PC-9 (cell line): ENCODE measurements at regions not wholly inside any gene's neighbourhood (a gene's known extent, or its start where the extent isn't known, plus 50 kb on each side); places are given as distances from the start of the nearest gene placed in this dataset.

ENCODE experiments used
- BruUV-seq: library from RNA; stranded (reverse); fragments of 400-500 nt; replicated peaks from 2 replicates; lab custom pipeline; 2021; lab: Mats Ljungman, UMichigan
- CTCF ChIA-PET: fragments of 300-600 bp; sonication (Branson Sonifier 250); formaldehyde crosslinking; loops from one replicate; lab custom pipeline; 2022; ENCODE audit warnings: antibody characterized with exemption; lab: Charles Lee
- POLR2A ChIA-PET: fragments of 300-600 bp; sonication (Branson Sonifier 250); formaldehyde crosslinking; loops from one replicate; lab custom pipeline; 2022; ENCODE audit warnings: antibody characterized with exemption; ENCODE audit not compliant: unreplicated experiment; lab: Charles Lee
- DNase-seq, 2 experiments: peaks; one replicate each; pipeline versions ENCODE4 v3.0.0 to v3.0.0-alpha.2; 2015 to 2022; ENCODE audit warnings: mixed read lengths in 1 of 2
- H2AFZ ChIP-seq: fragments of 200-600 bp; sonication (generic); 2 replicates; pipeline ENCODE4 v1.8.1; 2017; ENCODE audit warnings: antibody characterized with exemption
- H3F3A ChIP-seq: fragments of 200-600 bp; sonication (generic); 2 replicates; pipeline ENCODE4 v1.8.1; 2017; ENCODE audit warnings: antibody characterized with exemption, mild to moderate bottlenecking, low read depth; ENCODE audit not compliant: insufficient read depth
- H3K27ac ChIP-seq: fragments of 200-600 bp; sonication (generic); 2 replicates; pipeline ENCODE4 v1.6.1; 2016; ENCODE audit warnings: mixed run types
- H3K27me3 ChIP-seq: fragments of 200-600 bp; sonication (generic); 2 replicates; pipeline ENCODE4 v1.6.1; 2016; ENCODE audit warnings: low read depth, mixed run types; ENCODE audit not compliant: insufficient read depth
- H3K36me3 ChIP-seq: fragments of 200-600 bp; sonication (generic); 2 replicates; pipeline ENCODE4 v1.6.1; 2016; ENCODE audit warnings: low read depth, mixed run types
- H3K4me1 ChIP-seq: fragments of 200-600 bp; sonication (generic); replicated peaks from 2 replicates; pipeline ENCODE4 v1.6.1; 2016; ENCODE audit warnings: mixed run types; ENCODE audit not compliant: insufficient read depth
- H3K4me2 ChIP-seq: fragments of 200-600 bp; sonication (generic); 2 replicates; pipeline ENCODE4 v1.6.1; 2017; ENCODE audit warnings: mixed run types
- H3K4me3 ChIP-seq: fragments of 200-600 bp; sonication (generic); 2 replicates; pipeline ENCODE4 v1.6.1; 2016; ENCODE audit warnings: mixed run types
- H3K79me2 ChIP-seq: fragments of 200-600 bp; sonication (generic); 2 replicates; pipeline ENCODE4 v1.6.1; 2017; ENCODE audit warnings: low read depth, mixed run types
- H3K9me2 ChIP-seq: fragments of 200-600 bp; sonication (generic); 2 replicates; pipeline ENCODE4 v1.8.1; 2017; ENCODE audit warnings: mild to moderate bottlenecking; ENCODE audit not compliant: insufficient read depth
- H3K9me3 ChIP-seq: fragments of 200-600 bp; sonication (generic); 2 replicates; pipeline ENCODE4 v1.8.1; 2016; ENCODE audit warnings: low read depth; ENCODE audit not compliant: insufficient read depth
- H4K20me1 ChIP-seq: fragments of 200-600 bp; sonication (generic); 2 replicates; pipeline ENCODE4 v1.8.1; 2017; ENCODE audit not compliant: insufficient read depth
- CTCF ChIP-seq: fragments of 200-600 bp; sonication (generic); conservative IDR thresholded peaks from 2 replicates; pipeline ENCODE4 v1.6.1; 2017; ENCODE audit warnings: mixed run types, antibody characterized with exemption, mild to moderate bottlenecking, moderate library complexity
- EZH2 ChIP-seq: fragments of 200-600 bp; sonication (generic); IDR thresholded peaks from 2 replicates; pipeline ENCODE4 v1.8.0; 2017; ENCODE audit warnings: antibody characterized with exemption, low read depth
- intact Hi-C: fragments of 100-400 bp; cut with micrococcal nuclease; formaldehyde crosslinking; loops from one replicate; pipeline ENCODE4 v1.10.0; 2022; ENCODE audit not compliant: unreplicated experiment

GRCh38 chr11:130765406-130765805, 150.9 kb downstream of the SNX19 start:
- BruUV-seq, result no TSS peak
- Histone ChIP-seq H3K27me3 (no peaks in the 10 kb centered on the region), H3K4me2 (no peak overlapping the region), H3F3A (no peaks in the 10 kb centered on the region), H4K20me1 (no peaks in the 10 kb centered on the region), H3K79me2 (no peaks in the 10 kb centered on the region), H3K9me3 (no peaks in the 10 kb centered on the region), H3K4me1 (no peaks in the 10 kb centered on the region), H3K27ac (no peak overlapping the region), H3K36me3 (no peaks in the 10 kb centered on the region), H3K4me3 (no peak overlapping the region), H3K9me2 (no peaks in the 10 kb centered on the region), H2AFZ (no peak overlapping the region)
- ChIA-PET CTCF (no interaction called here), POLR2A (no interaction called here)
- TF ChIP-seq CTCF, result no peak
- TF ChIP-seq EZH2, result no peak
- no peak for DNase-seq
- intact Hi-C loops, result no loop called here

- ChIA-PET POLR2A (no interaction called here), CTCF (no interaction called here)
- Histone ChIP-seq H3K27me3 (no peaks in the 10 kb centered on the region), H3K27ac (no peak overlapping the region), H3F3A (no peaks in the 10 kb centered on the region), H3K4me2 (no peak overlapping the region), H2AFZ (no peak overlapping the region), H3K4me3 (no peak overlapping the region), H3K9me3 (no peaks in the 10 kb centered on the region), H4K20me1 (no peaks in the 10 kb centered on the region), H3K36me3 (no peaks in the 10 kb centered on the region), H3K9me2 (no peaks in the 10 kb centered on the region), H3K4me1 (no peaks in the 10 kb centered on the region), H3K79me2 (no peaks in the 10 kb centered on the region)
- intact Hi-C loops, result no loop called here
- DNase-seq, result no peak
- BruUV-seq, result no TSS peak
- TF ChIP-seq EZH2 (no peak), CTCF (no peak)
Observed at GRCh38 chr11:130765951-130766649, 150.2 kb downstream of the SNX19 start.

DNA sequence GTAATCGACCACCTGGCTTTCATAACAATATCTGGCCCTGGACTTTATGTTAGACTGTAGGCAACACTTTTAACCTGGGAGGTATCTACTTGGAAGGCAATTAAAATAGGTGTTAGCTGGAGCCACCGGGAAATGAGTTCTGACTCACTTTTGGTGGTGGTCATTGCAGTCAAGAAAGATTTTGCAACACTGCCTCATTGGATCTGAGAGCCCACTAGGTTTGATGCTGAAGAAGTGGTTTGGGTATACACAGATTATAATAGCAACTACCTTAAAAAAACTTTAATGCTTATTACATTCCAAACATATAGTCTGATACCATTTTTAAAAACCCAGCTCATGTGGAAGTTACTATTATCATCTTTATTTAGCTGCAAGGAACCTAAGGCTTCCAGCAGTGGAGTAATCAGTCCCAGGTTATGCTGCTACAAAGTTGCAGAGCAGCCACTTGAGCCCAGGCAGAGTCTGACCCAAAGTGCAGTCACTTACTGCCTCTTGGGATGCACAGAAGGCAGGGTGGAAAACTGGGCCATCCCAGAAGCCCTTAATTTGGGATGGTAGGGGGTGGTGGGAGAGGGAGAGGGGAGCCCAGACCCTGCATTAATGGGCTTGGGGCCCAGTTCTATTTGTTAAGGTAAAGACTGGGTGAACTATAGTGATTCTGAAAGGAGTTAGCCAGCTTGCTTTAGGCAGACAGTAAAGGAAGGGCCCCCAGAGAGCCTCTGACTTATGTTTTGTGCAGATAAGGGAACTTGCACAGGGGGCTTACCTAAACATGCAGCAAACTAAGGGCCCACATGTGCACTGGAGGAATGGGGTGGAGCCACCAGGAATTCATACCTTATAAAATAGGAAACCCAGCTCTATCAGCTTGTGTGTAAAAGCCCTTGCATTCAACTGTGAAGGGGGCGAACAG, 149.4 kb downstream of the SNX19 start:
- no peaks in the 10 kb centered on the region for H4K20me1 ChIP-seq
- peaks cover under 1% of the 10 kb centered on the region for H3K4me1 ChIP-seq
- no peak overlapping the region for H3K4me2 ChIP-seq
- H3K27ac ChIP-seq, result no peak overlapping the region
- ChIA-PET CTCF (no interaction called here), POLR2A (no interaction called here)
- intact Hi-C loops, result no loop called here
- no peaks in the 10 kb centered on the region for H3K36me3 ChIP-seq
- no peak overlapping the region for H3K4me3 ChIP-seq
- TF ChIP-seq CTCF, result no peak
- no peak for TF ChIP-seq EZH2
- H3K9me3 ChIP-seq, result no peaks in the 10 kb centered on the region
- H3K27me3 ChIP-seq, result no peaks in the 10 kb centered on the region
- H2AFZ ChIP-seq, result no peak overlapping the region
- peak in 1 of 2 experiments; percentile 15 for DNase-seq
- no TSS peak for BruUV-seq
- no peaks in the 10 kb centered on the region for H3K79me2 ChIP-seq
- no peaks in the 10 kb centered on the region; the same call in 1 of the 2 replicates for H3F3A ChIP-seq
- no peaks in the 10 kb centered on the region for H3K9me2 ChIP-seq
